Uterus (tissue), 2 donors: ENCODE measurements at regions not wholly inside any gene's neighbourhood (a gene's known extent, or its start where the extent isn't known, plus 50 kb on each side); places are given as distances from the start of the nearest gene placed in this dataset.

ENCODE experiments used
- POLR2A ChIP-seq, 2 donors: fragments of 450-650 bp; IDR thresholded peaks; one replicate each; pipeline ENCODE4 v1.6.1; 2016; ENCODE audit warnings: antibody characterized with exemption in 2 of 2, mild to moderate bottlenecking in 1 of 2, moderate library complexity in 1 of 2
- TF ChIP-seq, protein P1 (sequence below), 4 experiments: fragments of 200-600 bp in 2 of 4; fragments of 450-650 bp in 2 of 4; sonication (generic) in 2 of 4; IDR thresholded peaks; one replicate each; pipeline ENCODE4 v1.5.1; 2016 to 2019; ENCODE audit warnings: antibody characterized with exemption in 4 of 4, mild to moderate bottlenecking in 2 of 4, moderate library complexity in 1 of 4

DNA sequence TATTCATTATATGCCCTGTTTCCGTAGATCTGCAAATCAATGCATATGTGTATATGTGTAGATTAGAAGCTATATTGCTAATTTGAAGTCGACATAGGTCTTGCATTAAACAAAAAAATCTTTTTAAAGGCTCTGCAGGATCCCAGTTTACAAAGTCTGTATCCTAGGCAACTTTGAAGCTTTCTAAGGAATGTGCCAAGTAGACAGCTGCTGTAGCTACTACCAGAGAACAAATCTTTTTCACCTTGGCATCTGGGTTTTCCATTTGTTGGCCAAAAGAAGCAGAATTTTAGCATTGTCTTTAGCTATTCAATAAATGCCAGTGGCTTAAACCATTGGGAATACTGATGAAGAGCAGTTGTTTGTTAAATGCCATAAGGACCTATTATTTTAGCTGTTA is 88.0 kb downstream of the NAA11 start:
- TF ChIP-seq, protein P1, sequence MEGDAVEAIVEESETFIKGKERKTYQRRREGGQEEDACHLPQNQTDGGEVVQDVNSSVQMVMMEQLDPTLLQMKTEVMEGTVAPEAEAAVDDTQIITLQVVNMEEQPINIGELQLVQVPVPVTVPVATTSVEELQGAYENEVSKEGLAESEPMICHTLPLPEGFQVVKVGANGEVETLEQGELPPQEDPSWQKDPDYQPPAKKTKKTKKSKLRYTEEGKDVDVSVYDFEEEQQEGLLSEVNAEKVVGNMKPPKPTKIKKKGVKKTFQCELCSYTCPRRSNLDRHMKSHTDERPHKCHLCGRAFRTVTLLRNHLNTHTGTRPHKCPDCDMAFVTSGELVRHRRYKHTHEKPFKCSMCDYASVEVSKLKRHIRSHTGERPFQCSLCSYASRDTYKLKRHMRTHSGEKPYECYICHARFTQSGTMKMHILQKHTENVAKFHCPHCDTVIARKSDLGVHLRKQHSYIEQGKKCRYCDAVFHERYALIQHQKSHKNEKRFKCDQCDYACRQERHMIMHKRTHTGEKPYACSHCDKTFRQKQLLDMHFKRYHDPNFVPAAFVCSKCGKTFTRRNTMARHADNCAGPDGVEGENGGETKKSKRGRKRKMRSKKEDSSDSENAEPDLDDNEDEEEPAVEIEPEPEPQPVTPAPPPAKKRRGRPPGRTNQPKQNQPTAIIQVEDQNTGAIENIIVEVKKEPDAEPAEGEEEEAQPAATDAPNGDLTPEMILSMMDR (IDR thresholded peaks at IDR 0.05): no peak
- no peak for TF ChIP-seq POLR2A (IDR thresholded peaks at IDR 0.05)
